Epithelial cell of proximal tubule (primary cell): ENCODE measurements at regions not wholly inside any gene's neighbourhood (a gene's known extent, or its start where the extent isn't known, plus 50 kb on each side); places are given as distances from the start of the nearest gene placed in this dataset.

Experiments
- DNase-seq: peaks from one replicate; pipeline ENCODE4 v3.0.0-alpha.2; 2011; ENCODE audit warnings: low read depth
- H3K4me3 ChIP-seq: 2 replicates; pipeline ENCODE4 v1.5.1; 2011; ENCODE audit warnings: low read depth, mild to moderate bottlenecking, low read length
- TF ChIP-seq, protein P1 (sequence below): conservative IDR thresholded peaks from 2 replicates; pipeline ENCODE4 v1.5.1; 2012; ENCODE audit warnings: low read depth, mild to moderate bottlenecking, low read length

GRCh38 chr21:27691006-27691405, 724.1 kb upstream of the ADAMTS5 start:
- no peak for DNase-seq
- H3K4me3 ChIP-seq = no peak overlapping the region
- TF ChIP-seq, protein P1, sequence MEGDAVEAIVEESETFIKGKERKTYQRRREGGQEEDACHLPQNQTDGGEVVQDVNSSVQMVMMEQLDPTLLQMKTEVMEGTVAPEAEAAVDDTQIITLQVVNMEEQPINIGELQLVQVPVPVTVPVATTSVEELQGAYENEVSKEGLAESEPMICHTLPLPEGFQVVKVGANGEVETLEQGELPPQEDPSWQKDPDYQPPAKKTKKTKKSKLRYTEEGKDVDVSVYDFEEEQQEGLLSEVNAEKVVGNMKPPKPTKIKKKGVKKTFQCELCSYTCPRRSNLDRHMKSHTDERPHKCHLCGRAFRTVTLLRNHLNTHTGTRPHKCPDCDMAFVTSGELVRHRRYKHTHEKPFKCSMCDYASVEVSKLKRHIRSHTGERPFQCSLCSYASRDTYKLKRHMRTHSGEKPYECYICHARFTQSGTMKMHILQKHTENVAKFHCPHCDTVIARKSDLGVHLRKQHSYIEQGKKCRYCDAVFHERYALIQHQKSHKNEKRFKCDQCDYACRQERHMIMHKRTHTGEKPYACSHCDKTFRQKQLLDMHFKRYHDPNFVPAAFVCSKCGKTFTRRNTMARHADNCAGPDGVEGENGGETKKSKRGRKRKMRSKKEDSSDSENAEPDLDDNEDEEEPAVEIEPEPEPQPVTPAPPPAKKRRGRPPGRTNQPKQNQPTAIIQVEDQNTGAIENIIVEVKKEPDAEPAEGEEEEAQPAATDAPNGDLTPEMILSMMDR = no peak

DNA sequence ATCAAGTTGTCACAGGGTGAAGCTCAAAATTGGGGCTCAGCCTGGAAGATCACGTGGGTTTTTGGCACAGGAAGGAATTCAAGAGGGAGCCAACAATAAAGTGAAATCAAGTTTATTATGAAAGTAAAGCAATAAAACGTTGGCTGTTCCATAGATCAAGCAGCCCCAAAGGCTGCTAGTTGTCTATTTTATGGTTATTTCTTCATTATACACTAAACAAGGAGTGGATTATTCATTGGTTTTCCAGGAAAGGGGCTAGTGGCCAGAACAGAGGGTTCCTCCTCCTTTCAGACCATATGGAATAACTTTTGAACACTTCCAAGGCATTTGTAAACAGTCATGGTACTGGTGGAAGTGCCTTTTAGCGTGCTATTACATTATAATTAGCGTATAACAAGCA, 723.5 kb upstream of the ADAMTS5 start:
- H3K4me3 ChIP-seq = no peak overlapping the region
- TF ChIP-seq, protein P1 = no peak
- DNase-seq = no peak

DNA sequence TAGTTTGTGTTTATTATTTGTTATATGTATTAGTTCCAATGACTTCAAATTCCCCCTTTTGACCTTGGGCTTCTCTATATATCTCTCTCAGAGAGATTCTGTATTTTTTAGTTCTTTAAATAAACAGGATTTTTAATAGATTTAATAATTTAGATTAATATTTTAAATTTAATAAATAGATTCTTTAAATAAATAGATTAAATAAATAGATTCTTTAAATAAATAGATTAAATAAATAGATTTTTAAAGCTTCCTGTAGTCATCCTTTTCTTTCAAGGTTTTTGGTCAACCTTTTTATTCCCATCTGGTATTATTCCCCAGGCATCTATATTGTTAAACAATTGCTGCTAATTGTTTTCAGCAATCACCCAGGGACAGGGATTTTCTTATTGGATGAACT, 721.9 kb upstream of the ADAMTS5 start:
- no peak for DNase-seq
- no peak overlapping the region for H3K4me3 ChIP-seq
- TF ChIP-seq, protein P1 = no peak

DNA sequence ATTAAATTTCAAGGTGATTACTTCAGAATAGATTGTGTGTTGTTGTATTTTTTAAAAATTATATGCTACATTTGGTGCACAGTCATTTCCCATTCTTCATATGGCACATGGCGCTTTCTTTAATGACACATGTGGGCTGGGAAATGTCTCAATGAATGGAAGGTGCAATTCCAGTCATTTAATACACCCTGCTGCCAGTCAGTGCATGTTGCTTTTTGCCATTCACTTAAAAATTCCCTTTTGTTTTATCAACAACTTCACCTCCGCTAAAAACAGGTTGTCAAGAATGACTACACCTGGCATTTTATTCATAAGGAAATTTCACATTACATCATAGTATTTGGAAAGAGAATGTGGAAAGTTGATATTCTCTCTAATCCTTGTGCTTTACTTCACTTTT, 716.4 kb upstream of the ADAMTS5 start:
- DNase-seq = no peak
- TF ChIP-seq, protein P1 = no peak
- H3K4me3 ChIP-seq = no peak overlapping the region

DNA sequence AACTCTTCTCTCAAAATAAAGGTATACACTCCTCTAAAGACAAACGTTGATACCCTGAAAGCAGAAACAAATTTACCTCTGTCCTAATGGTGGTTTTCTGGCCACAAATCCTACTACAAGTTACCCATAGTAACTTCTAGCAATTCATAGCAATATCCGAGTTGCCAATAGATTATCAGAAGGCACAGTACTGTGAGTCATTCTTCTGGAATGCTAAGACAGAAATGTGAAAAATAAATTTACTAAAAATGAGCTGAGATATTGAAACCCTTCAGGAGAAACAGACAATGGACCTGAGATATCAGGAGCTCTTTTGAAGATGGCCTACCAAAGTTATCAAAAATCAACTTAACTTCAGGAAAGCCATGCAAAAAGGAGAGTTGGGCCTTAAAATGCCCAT, 715.0 kb upstream of the ADAMTS5 start:
- no peak for DNase-seq
- TF ChIP-seq, protein P1 = no peak
- H3K4me3 ChIP-seq = no peak overlapping the region

GRCh38 chr21:27681038-27681437, 714.1 kb upstream of the ADAMTS5 start:
- DNase-seq = no peak
- no peak overlapping the region for H3K4me3 ChIP-seq
- TF ChIP-seq, protein P1 = no peak

DNA sequence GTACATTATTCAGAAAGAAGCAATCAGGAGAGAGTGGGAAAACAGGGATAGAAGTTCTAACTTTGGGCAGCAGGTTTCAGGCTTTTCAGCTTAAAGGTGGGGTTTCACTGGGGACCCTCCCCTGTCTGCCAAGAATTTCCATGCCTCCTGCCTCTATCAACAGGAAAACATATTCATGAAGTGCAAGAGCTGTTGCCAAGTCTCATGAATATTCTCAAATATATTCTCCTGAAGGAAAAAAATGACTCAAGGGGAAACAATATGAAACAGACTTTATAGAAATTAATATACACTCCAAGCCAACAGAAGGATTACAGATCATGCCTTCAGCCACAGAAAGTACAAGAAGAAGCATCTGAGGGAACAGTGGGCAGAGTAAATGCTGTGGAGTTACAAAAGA, 713.3 kb upstream of the ADAMTS5 start:
- no peak overlapping the region for H3K4me3 ChIP-seq
- DNase-seq = no peak
- TF ChIP-seq, protein P1 = no peak
